ENCODE measurements at regions not wholly inside any gene's neighbourhood (a gene's known extent, or its start where the extent isn't known, plus 50 kb on each side); places are given as distances from the start of the nearest gene placed in this dataset.

- no peak for DNase-seq
These were observed 933.0 kb upstream of the PHF14 start for GRCh38 chr7:10040674-10041073.

- no peak for DNase-seq
These were observed 902.8 kb upstream of the PHF14 start for GRCh38 chr7:10070899-10071298.

GRCh38 chr7:10075866-10076265, 897.8 kb upstream of the PHF14 start:
- no peak for DNase-seq

GRCh38 chr7:10076660-10077300, 896.9 kb upstream of the PHF14 start:
- DNase-seq: no peak

- no peak for DNase-seq
These were observed 894.1 kb upstream of the PHF14 start for GRCh38 chr7:10079572-10079971.

GRCh38 chr7:10082896-10083295, 890.8 kb upstream of the PHF14 start:
- no peak for DNase-seq

- no peak for DNase-seq
These were observed 889.9 kb upstream of the PHF14 start for GRCh38 chr7:10083766-10084165.

GRCh38 chr7:10085231-10085630, 888.4 kb upstream of the PHF14 start:
- no peak for DNase-seq

GRCh38 chr7:10100572-10100971, 873.1 kb upstream of the PHF14 start:
- no peak for DNase-seq

GRCh38 chr7:10101351-10101750, 872.3 kb upstream of the PHF14 start:
- no peak for DNase-seq

GRCh38 chr7:10104292-10104691, 869.4 kb upstream of the PHF14 start:
- DNase-seq: no peak

- DNase-seq: no peak
These were observed 867.1 kb upstream of the PHF14 start for GRCh38 chr7:10106609-10107008.

GRCh38 chr7:10116511-10116910, 857.2 kb upstream of the PHF14 start:
- DNase-seq: no peak

GRCh38 chr7:10117815-10118214, 855.9 kb upstream of the PHF14 start:
- DNase-seq: no peak

GRCh38 chr7:10120936-10121335, 852.7 kb upstream of the PHF14 start:
- DNase-seq: no peak

- no peak for DNase-seq
These were observed 852.0 kb upstream of the PHF14 start for GRCh38 chr7:10121631-10122030.

GRCh38 chr7:10122551-10123100, 851.0 kb upstream of the PHF14 start:
- peak; percentile 40 for DNase-seq

GRCh38 chr7:10128748-10129147, 844.9 kb upstream of the PHF14 start:
- DNase-seq: no peak

GRCh38 chr7:10138087-10138854, 835.4 kb upstream of the PHF14 start:
- no peak for DNase-seq

- no peak for DNase-seq
These were observed 827.4 kb upstream of the PHF14 start for GRCh38 chr7:10146271-10146670.

- DNase-seq: no peak
These were observed 816.7 kb upstream of the PHF14 start for GRCh38 chr7:10156972-10157371.

GRCh38 chr7:10181996-10182395, 791.7 kb upstream of the PHF14 start:
- peak; percentile 58 for DNase-seq

GRCh38 chr7:10192074-10192473, 781.6 kb upstream of the PHF14 start:
- DNase-seq: no peak

GRCh38 chr7:10205696-10206095, 768.0 kb upstream of the PHF14 start:
- DNase-seq: no peak
